ENCODE measurements at regions not wholly inside any gene's neighbourhood (a gene's known extent, or its start where the extent isn't known, plus 50 kb on each side); places are given as distances from the start of the nearest gene placed in this dataset.

DNA sequence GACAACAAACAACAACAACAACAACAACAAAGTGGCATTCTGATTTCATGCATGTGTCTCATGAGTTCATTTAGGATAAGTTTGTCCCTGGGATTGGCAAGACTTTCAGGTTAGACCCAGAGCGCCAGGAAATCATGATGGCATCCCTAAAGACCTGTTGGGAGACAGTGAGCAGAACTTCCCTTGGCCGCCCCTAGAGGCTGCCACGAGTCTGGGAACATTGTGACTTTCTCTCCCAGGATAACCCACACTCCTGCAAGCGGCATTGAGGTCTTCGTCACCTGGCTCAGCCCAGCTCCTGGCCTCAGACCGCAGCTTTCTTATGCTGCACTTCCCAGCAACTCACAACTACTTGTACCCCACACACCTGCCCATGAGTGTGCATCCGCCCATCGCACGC is 80.5 kb upstream of the RNF32 start:
- H3K27ac Mint-ChIP-seq (ENCODE audit: unreplicated experiment) = no peak overlapping the region

DNA sequence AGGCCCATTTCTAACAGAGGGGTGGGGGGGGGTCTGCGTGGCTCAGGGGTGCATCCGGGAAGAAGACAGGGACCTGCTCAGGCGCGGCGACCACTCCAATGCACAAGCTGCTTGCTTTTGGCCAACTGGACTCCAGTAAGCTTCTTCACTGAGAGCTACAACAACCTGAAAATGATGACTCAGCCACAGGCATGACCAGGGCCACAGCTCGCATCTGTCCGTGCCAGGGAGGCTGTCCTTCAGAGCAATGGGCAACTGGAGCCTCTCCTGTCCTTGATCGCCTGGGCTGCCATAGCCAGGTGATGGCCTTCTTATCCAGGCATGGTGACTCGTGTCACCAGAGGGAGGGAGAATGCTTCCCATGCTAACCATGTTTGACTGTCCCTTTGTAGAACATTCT is 81.6 kb upstream of the RNF32 start:
- Mint-ChIP-seq H3K36me3 (ENCODE audit: insufficient read depth, unreplicated experiment) (no peaks in the 10 kb centered on the region), H3K9me3 (ENCODE audit: unreplicated experiment) (peaks cover 11% of the 10 kb centered on the region), H3K27ac (ENCODE audit: unreplicated experiment) (no peak overlapping the region), H3K4me3 (ENCODE audit: unreplicated experiment) (no peak overlapping the region), H3K27me3 (ENCODE audit: insufficient read depth, unreplicated experiment) (no peaks in the 10 kb centered on the region), H3K4me1 (ENCODE audit: low read depth, unreplicated experiment) (no peaks in the 10 kb centered on the region)
- DNase-seq = no peak
- CTCF ChIA-PET = no interaction called here
- Histone ChIP-seq H3K9me3 (peaks cover 10% of the 10 kb centered on the region), H3K4me1 (no peaks in the 10 kb centered on the region), H3K27me3 (replicated peaks; ENCODE audit: control insufficient read depth, insufficient read depth, low read length) (no peaks in the 10 kb centered on the region), H3K36me3 (ENCODE audit: control insufficient read depth, insufficient read depth, low read length) (no peaks in the 10 kb centered on the region; the same call in 1 of the 2 replicates), H3K4me3 (ENCODE audit: low read depth, low read length) (no peak overlapping the region)
- TF ChIP-seq, protein P1, sequence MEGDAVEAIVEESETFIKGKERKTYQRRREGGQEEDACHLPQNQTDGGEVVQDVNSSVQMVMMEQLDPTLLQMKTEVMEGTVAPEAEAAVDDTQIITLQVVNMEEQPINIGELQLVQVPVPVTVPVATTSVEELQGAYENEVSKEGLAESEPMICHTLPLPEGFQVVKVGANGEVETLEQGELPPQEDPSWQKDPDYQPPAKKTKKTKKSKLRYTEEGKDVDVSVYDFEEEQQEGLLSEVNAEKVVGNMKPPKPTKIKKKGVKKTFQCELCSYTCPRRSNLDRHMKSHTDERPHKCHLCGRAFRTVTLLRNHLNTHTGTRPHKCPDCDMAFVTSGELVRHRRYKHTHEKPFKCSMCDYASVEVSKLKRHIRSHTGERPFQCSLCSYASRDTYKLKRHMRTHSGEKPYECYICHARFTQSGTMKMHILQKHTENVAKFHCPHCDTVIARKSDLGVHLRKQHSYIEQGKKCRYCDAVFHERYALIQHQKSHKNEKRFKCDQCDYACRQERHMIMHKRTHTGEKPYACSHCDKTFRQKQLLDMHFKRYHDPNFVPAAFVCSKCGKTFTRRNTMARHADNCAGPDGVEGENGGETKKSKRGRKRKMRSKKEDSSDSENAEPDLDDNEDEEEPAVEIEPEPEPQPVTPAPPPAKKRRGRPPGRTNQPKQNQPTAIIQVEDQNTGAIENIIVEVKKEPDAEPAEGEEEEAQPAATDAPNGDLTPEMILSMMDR (IDR thresholded peaks at IDR 0.05; ENCODE audit: insufficient read depth in 1 of 2, low read depth in 1 of 2, low read length in 1 of 2, severe bottlenecking in 1 of 2, unreplicated experiment in 1 of 2) = no peak
- intact Hi-C loops (cut with micrococcal nuclease; ENCODE audit: unreplicated experiment) = no loop called here
- BruUV-seq (replicated peaks) = no TSS peak
- POLR2A ChIA-PET = no interaction called here

More for the DNA sequence above, 80.5 kb upstream of the RNF32 start:
- Histone ChIP-seq H3K4me3 (ENCODE audit: low read depth, low read length) (no peak overlapping the region), H3K36me3 (ENCODE audit: control insufficient read depth, insufficient read depth, low read length) (no peaks in the 10 kb centered on the region; the same call in 1 of the 2 replicates), H3K4me1 (no peaks in the 10 kb centered on the region), H3K27me3 (replicated peaks; ENCODE audit: control insufficient read depth, insufficient read depth, low read length) (no peaks in the 10 kb centered on the region), H3K9me3 (peaks cover 17% of the 10 kb centered on the region)
- ChIA-PET CTCF (interaction anchor here (1.5 kb wide), 1 partner anchor 49 kb away, joined by 4 read pairs; no protein-coding TSS in a partner anchor), POLR2A (interaction anchor here (1.1 kb wide), 1 partner anchor 60 kb away, joined by 4 read pairs; no protein-coding TSS in a partner anchor)
- peaks cover 21% of the 10 kb centered on the region for H3K9me3 Mint-ChIP-seq (ENCODE audit: unreplicated experiment)
- H3K27me3 Mint-ChIP-seq (ENCODE audit: insufficient read depth, unreplicated experiment) = no peaks in the 10 kb centered on the region
- intact Hi-C loops (cut with micrococcal nuclease; ENCODE audit: unreplicated experiment) = loop anchor here (1.0 to 10.0 kb wide), 4 partner anchors 49 to 205 kb away; no protein-coding TSS in a partner anchor
- BruUV-seq (replicated peaks) = no TSS peak
- no peak overlapping the region for H3K4me3 Mint-ChIP-seq (ENCODE audit: unreplicated experiment)
- H3K4me1 Mint-ChIP-seq (ENCODE audit: low read depth, unreplicated experiment) = no peaks in the 10 kb centered on the region
- TF ChIP-seq, protein P1 (IDR thresholded peaks at IDR 0.05; ENCODE audit: insufficient read depth in 1 of 2, low read depth in 1 of 2, low read length in 1 of 2, severe bottlenecking in 1 of 2, unreplicated experiment in 1 of 2) = peak; percentile 52 to 59
- H3K36me3 Mint-ChIP-seq (ENCODE audit: insufficient read depth, unreplicated experiment) = no peaks in the 10 kb centered on the region
- peak; percentile 40 to 44 for DNase-seq

DNA sequence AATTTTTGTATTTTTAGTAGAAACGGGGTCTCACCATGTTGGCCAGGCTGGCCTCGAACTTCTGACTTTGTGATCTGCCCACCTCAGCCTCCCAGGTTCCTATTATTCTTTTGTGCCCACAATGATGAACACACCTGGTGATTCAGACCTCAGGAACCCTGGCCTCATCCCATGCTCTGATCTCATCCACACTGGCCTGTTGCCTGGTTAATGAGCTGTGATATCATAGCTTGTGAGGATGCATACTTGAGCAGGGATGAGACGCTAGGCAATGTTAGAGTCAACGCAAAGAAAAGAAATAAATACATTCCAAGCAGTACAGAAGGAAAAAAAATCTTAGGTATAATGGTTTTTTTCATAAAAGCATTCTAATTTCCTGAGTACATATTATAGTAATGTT is 82.4 kb upstream of the RNF32 start:
- no peaks in the 10 kb centered on the region for H3K4me1 ChIP-seq
- H3K36me3 ChIP-seq (ENCODE audit: control insufficient read depth, insufficient read depth, low read length) = no peaks in the 10 kb centered on the region; the same call in 1 of the 2 replicates
- TF ChIP-seq, protein P1 (IDR thresholded peaks at IDR 0.05; ENCODE audit: insufficient read depth in 1 of 2, low read depth in 1 of 2, low read length in 1 of 2, severe bottlenecking in 1 of 2, unreplicated experiment in 1 of 2) = no peak
- 0 out of 2 replicates have a peak, but pooled peaks cover 4% of the 10 kb centered on the region for H3K9me3 ChIP-seq
- H3K27ac Mint-ChIP-seq (ENCODE audit: unreplicated experiment) = no peak overlapping the region
- H3K4me1 Mint-ChIP-seq (ENCODE audit: low read depth, unreplicated experiment) = no peaks in the 10 kb centered on the region
- ChIA-PET CTCF (no interaction called here), POLR2A (no interaction called here)
- no TSS peak for BruUV-seq (replicated peaks)
- H3K27me3 Mint-ChIP-seq (ENCODE audit: insufficient read depth, unreplicated experiment) = no peaks in the 10 kb centered on the region
- H3K27me3 ChIP-seq (replicated peaks; ENCODE audit: control insufficient read depth, insufficient read depth, low read length) = no peaks in the 10 kb centered on the region
- H3K4me3 Mint-ChIP-seq (ENCODE audit: unreplicated experiment) = no peak overlapping the region
- no peak overlapping the region for H3K4me3 ChIP-seq (ENCODE audit: low read depth, low read length)
- intact Hi-C loops (cut with micrococcal nuclease; ENCODE audit: unreplicated experiment) = no loop called here
- DNase-seq = no peak
- H3K9me3 Mint-ChIP-seq (ENCODE audit: unreplicated experiment) = peaks cover 3% of the 10 kb centered on the region
- H3K36me3 Mint-ChIP-seq (ENCODE audit: insufficient read depth, unreplicated experiment) = no peaks in the 10 kb centered on the region
